PC-9 (cell line): ENCODE measurements at regions not wholly inside any gene's neighbourhood (a gene's known extent, or its start where the extent isn't known, plus 50 kb on each side); places are given as distances from the start of the nearest gene placed in this dataset.

Experiments
- BruUV-seq: library from RNA; stranded (reverse); fragments of 400-500 nt; replicated peaks from 2 replicates; lab custom pipeline; 2021; lab: Mats Ljungman, UMichigan
- CTCF ChIA-PET: fragments of 300-600 bp; sonication (Branson Sonifier 250); formaldehyde crosslinking; loops from one replicate; lab custom pipeline; 2022; ENCODE audit warnings: antibody characterized with exemption; lab: Charles Lee
- POLR2A ChIA-PET: fragments of 300-600 bp; sonication (Branson Sonifier 250); formaldehyde crosslinking; loops from one replicate; lab custom pipeline; 2022; ENCODE audit warnings: antibody characterized with exemption; ENCODE audit not compliant: unreplicated experiment; lab: Charles Lee
- DNase-seq, 2 experiments: peaks; one replicate each; pipeline versions ENCODE4 v3.0.0 to v3.0.0-alpha.2; 2015 to 2022; ENCODE audit warnings: mixed read lengths in 1 of 2
- H2AFZ ChIP-seq: fragments of 200-600 bp; sonication (generic); 2 replicates; pipeline ENCODE4 v1.8.1; 2017; ENCODE audit warnings: antibody characterized with exemption
- H3F3A ChIP-seq: fragments of 200-600 bp; sonication (generic); 2 replicates; pipeline ENCODE4 v1.8.1; 2017; ENCODE audit warnings: antibody characterized with exemption, mild to moderate bottlenecking, low read depth; ENCODE audit not compliant: insufficient read depth
- H3K27ac ChIP-seq: fragments of 200-600 bp; sonication (generic); 2 replicates; pipeline ENCODE4 v1.6.1; 2016; ENCODE audit warnings: mixed run types
- H3K27me3 ChIP-seq: fragments of 200-600 bp; sonication (generic); 2 replicates; pipeline ENCODE4 v1.6.1; 2016; ENCODE audit warnings: low read depth, mixed run types; ENCODE audit not compliant: insufficient read depth
- H3K36me3 ChIP-seq: fragments of 200-600 bp; sonication (generic); 2 replicates; pipeline ENCODE4 v1.6.1; 2016; ENCODE audit warnings: low read depth, mixed run types
- H3K4me1 ChIP-seq: fragments of 200-600 bp; sonication (generic); replicated peaks from 2 replicates; pipeline ENCODE4 v1.6.1; 2016; ENCODE audit warnings: mixed run types; ENCODE audit not compliant: insufficient read depth
- H3K4me2 ChIP-seq: fragments of 200-600 bp; sonication (generic); 2 replicates; pipeline ENCODE4 v1.6.1; 2017; ENCODE audit warnings: mixed run types
- H3K4me3 ChIP-seq: fragments of 200-600 bp; sonication (generic); 2 replicates; pipeline ENCODE4 v1.6.1; 2016; ENCODE audit warnings: mixed run types
- H3K79me2 ChIP-seq: fragments of 200-600 bp; sonication (generic); 2 replicates; pipeline ENCODE4 v1.6.1; 2017; ENCODE audit warnings: low read depth, mixed run types
- H3K9me2 ChIP-seq: fragments of 200-600 bp; sonication (generic); 2 replicates; pipeline ENCODE4 v1.8.1; 2017; ENCODE audit warnings: mild to moderate bottlenecking; ENCODE audit not compliant: insufficient read depth
- H3K9me3 ChIP-seq: fragments of 200-600 bp; sonication (generic); 2 replicates; pipeline ENCODE4 v1.8.1; 2016; ENCODE audit warnings: low read depth; ENCODE audit not compliant: insufficient read depth
- H4K20me1 ChIP-seq: fragments of 200-600 bp; sonication (generic); 2 replicates; pipeline ENCODE4 v1.8.1; 2017; ENCODE audit not compliant: insufficient read depth
- CTCF ChIP-seq: fragments of 200-600 bp; sonication (generic); conservative IDR thresholded peaks from 2 replicates; pipeline ENCODE4 v1.6.1; 2017; ENCODE audit warnings: mixed run types, antibody characterized with exemption, mild to moderate bottlenecking, moderate library complexity
- EZH2 ChIP-seq: fragments of 200-600 bp; sonication (generic); IDR thresholded peaks from 2 replicates; pipeline ENCODE4 v1.8.0; 2017; ENCODE audit warnings: antibody characterized with exemption, low read depth
- intact Hi-C: fragments of 100-400 bp; cut with micrococcal nuclease; formaldehyde crosslinking; loops from one replicate; pipeline ENCODE4 v1.10.0; 2022; ENCODE audit not compliant: unreplicated experiment

DNA sequence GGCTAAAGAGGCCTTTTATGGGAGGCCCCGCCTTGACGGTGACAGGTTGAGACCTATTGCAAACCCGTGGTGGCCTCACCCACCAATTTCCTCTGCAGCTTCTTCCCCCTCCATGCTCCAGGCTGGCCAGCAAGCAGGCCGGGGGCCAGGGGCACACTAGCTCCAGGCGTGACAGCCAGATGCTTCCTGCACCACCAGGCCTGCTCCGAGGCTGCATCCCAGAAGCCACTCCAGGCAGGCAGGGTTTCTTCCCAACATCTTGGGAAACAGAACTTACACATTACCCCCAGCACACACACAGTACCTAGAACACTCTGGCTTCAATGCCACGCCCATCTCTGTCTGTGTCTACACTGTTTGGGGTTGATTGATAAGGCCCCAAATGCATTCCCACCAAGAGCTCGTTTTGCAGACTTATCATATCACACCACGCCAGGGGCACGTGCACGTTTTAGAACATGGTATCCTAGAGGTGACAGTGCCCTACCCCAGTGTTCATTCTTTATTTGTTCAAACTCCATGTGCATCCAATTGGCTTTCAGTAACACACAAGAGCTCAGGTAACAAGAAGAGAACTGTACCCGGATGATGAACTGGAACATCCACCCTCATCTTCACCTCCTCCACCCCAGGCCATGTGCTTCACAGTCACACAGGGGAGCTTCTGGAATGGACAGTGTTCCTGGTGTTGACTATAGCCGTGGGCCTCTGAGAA is 221.4 kb upstream of the RREB1 start:
- Histone ChIP-seq H3K79me2 (no peaks in the 10 kb centered on the region), H3K27me3 (no peaks in the 10 kb centered on the region), H3K9me2 (no peaks in the 10 kb centered on the region), H3K36me3 (no peaks in the 10 kb centered on the region), H4K20me1 (no peaks in the 10 kb centered on the region), H3K4me1 (peaks cover 32% of the 10 kb centered on the region), H3K27ac (no peak overlapping the region), H3K4me2 (no peak overlapping the region), H2AFZ (no peak overlapping the region), H3F3A (peaks cover 14% of the 10 kb centered on the region), H3K4me3 (no peak overlapping the region), H3K9me3 (no peaks in the 10 kb centered on the region)
- intact Hi-C loops = no loop called here
- no peak for DNase-seq
- BruUV-seq = no TSS peak
- ChIA-PET POLR2A (no interaction called here), CTCF (no interaction called here)
- TF ChIP-seq EZH2 = no peak
- TF ChIP-seq CTCF = no peak

GRCh38 chr6:6886886-6887285 is 220.9 kb upstream of the RREB1 start:
- POLR2A ChIA-PET = no interaction called here
- BruUV-seq = no TSS peak
- Histone ChIP-seq H3K9me3 (no peaks in the 10 kb centered on the region), H3K27me3 (no peaks in the 10 kb centered on the region), H3K4me1 (peaks cover 33% of the 10 kb centered on the region), H3K4me2 (no peak overlapping the region), H3K9me2 (no peaks in the 10 kb centered on the region), H3K4me3 (no peak overlapping the region), H3K27ac (no peak overlapping the region), H3K36me3 (no peaks in the 10 kb centered on the region), H3K79me2 (no peaks in the 10 kb centered on the region), H4K20me1 (no peaks in the 10 kb centered on the region), H3F3A (peaks cover 12% of the 10 kb centered on the region), H2AFZ (no peak overlapping the region)
- TF ChIP-seq CTCF = no peak
- no peak for TF ChIP-seq EZH2
- intact Hi-C loops = no loop called here
- DNase-seq = no peak
- CTCF ChIA-PET = interaction anchor here (0.6 kb wide), 1 partner anchor 162 kb away, joined by 3 read pairs; no protein-coding TSS in a partner anchor

- Histone ChIP-seq H2AFZ (no peak overlapping the region), H4K20me1 (no peaks in the 10 kb centered on the region), H3K4me3 (no peak overlapping the region), H3K27me3 (no peaks in the 10 kb centered on the region), H3K36me3 (no peaks in the 10 kb centered on the region), H3K9me3 (no peaks in the 10 kb centered on the region), H3F3A (peaks cover 8% of the 10 kb centered on the region), H3K27ac (no peak overlapping the region), H3K79me2 (no peaks in the 10 kb centered on the region), H3K9me2 (no peaks in the 10 kb centered on the region), H3K4me1 (peaks cover 34% of the 10 kb centered on the region), H3K4me2 (no peak overlapping the region)
- TF ChIP-seq CTCF (no peak), EZH2 (no peak)
- CTCF ChIA-PET = no interaction called here
- DNase-seq = no peak
- no TSS peak for BruUV-seq
- intact Hi-C loops = no loop called here
- POLR2A ChIA-PET = no interaction called here
Observed at GRCh38 chr6:6889601-6890000, 218.2 kb upstream of the RREB1 start.
